HCT116 (cell line): ENCODE measurements at regions not wholly inside any gene's neighbourhood (a gene's known extent, or its start where the extent isn't known, plus 50 kb on each side); places are given as distances from the start of the nearest gene placed in this dataset.

Source experiments
- ATAC-seq: fragments of 200-7000 bp; cut with Tn5 transposase; 2 replicates; pipeline ENCODE4 v1.9.1; 2020; ENCODE audit warnings: mild to moderate bottlenecking, moderate library complexity
- BruUV-seq: library from RNA; stranded (reverse); fragments of 400-500 nt; replicated peaks from 2 replicates; lab custom pipeline; 2021; lab: Mats Ljungman, UMichigan
- CTCF ChIA-PET: fragments of 300-600 bp; sonication (Branson Sonifier 250); formaldehyde crosslinking; loops from one replicate; lab custom pipeline; 2021; ENCODE audit warnings: antibody characterized with exemption; lab: Charles Lee
- POLR2A ChIA-PET: fragments of 300-600, 350-600 bp; sonication (Branson Sonifier 250); formaldehyde crosslinking; loops from one replicate; lab custom pipeline; 2021; ENCODE audit warnings: antibody characterized with exemption; lab: Charles Lee
- RAD21 ChIA-PET, 2 experiments: fragments of 300-600 bp; sonication (Branson Sonifier 250); formaldehyde crosslinking; loops; one replicate each; lab custom pipeline; 2023; ENCODE audit warnings: low total read pairs in 2 of 2; ENCODE audit not compliant: uncharacterized antibody in 2 of 2, unreplicated experiment in 2 of 2, low non-redundant PET in 1 of 2; lab: Charles Lee
- DNase-seq: peaks from one replicate; pipeline ENCODE4 v3.0.0-alpha.2; 2010; ENCODE audit warnings: low read depth, low spot score
- H2AFZ ChIP-seq: fragments of 200-600 bp; shearing (Covaris generic), sonication (generic); 2 replicates; pipeline ENCODE4 v1.6.1; 2017; ENCODE audit warnings: low read depth, mixed run types, mixed read lengths, antibody characterized with exemption, low read length; ENCODE audit not compliant: poor library complexity, severe bottlenecking
- H3K27ac ChIP-seq: 2 replicates; pipeline ENCODE4 v1.5.1; 2012; ENCODE audit warnings: low read depth, low read length
- H3K27me3 ChIP-seq: fragments of 200-600 bp; sonication (generic); 2 replicates; pipeline ENCODE4 v1.6.1; 2016; ENCODE audit warnings: mixed run types, low read length, mixed read lengths; ENCODE audit not compliant: insufficient read depth
- H3K36me3 ChIP-seq, 2 experiments: fragments of 200-500 bp in 1 of 2; fragments of 200-600 bp in 1 of 2; sonication (Bioruptor generic) in 1 of 2; sonication (generic) in 1 of 2; 2 replicates each; pipeline versions ENCODE4 v1.5.1 to v1.6.1; 2014 to 2016; ENCODE audit warnings: low read length in 2 of 2, inconsistent platforms in 1 of 2, mixed read lengths in 1 of 2, mixed run types in 1 of 2; ENCODE audit not compliant: insufficient read depth in 2 of 2, control insufficient read depth in 1 of 2
- H3K4me1 ChIP-seq, 2 experiments: fragments of 200-600 bp in 1 of 2; sonication (generic) in 1 of 2; 2 replicates each; pipeline versions ENCODE4 v1.5.1 to v1.6.1; 2012 to 2017; ENCODE audit warnings: low read length in 2 of 2, inconsistent platforms in 1 of 2, mild to moderate bottlenecking in 1 of 2, mixed read lengths in 1 of 2, mixed run types in 1 of 2, moderate library complexity in 1 of 2; ENCODE audit not compliant: insufficient read depth in 2 of 2, control insufficient read depth in 1 of 2
- H3K4me2 ChIP-seq: fragments of 200-600 bp; sonication (generic); 2 replicates; pipeline ENCODE4 v1.6.1; 2017; ENCODE audit warnings: mixed run types, low read length, mixed read lengths
- H3K4me3 ChIP-seq, 2 experiments: fragments of 200-600 bp in 1 of 2; sonication (generic) in 1 of 2; replicated peaks in 1 of 2; 2 replicates each; pipeline ENCODE4 v1.5.1; 2011 to 2016; ENCODE audit warnings: low read length in 2 of 2, control low read depth in 1 of 2, low read depth in 1 of 2, mild to moderate bottlenecking in 1 of 2, mixed read lengths in 1 of 2, mixed run types in 1 of 2
- H3K79me2 ChIP-seq: fragments of 200-600 bp; sonication (generic); 2 replicates; pipeline ENCODE4 v1.6.1; 2017; ENCODE audit warnings: mild to moderate bottlenecking, mixed run types, low read length, moderate library complexity, mixed read lengths; ENCODE audit not compliant: insufficient read depth
- H3K9ac ChIP-seq: fragments of 200-600 bp; sonication (generic); 2 replicates; pipeline ENCODE4 v1.6.1; 2016; ENCODE audit warnings: low read length, mixed read lengths
- H3K9me2 ChIP-seq: fragments of 200-600 bp; sonication (generic), shearing (Covaris generic); 2 replicates; pipeline ENCODE4 v1.6.1; 2017; ENCODE audit warnings: mixed run types, mild to moderate bottlenecking, moderate library complexity; ENCODE audit not compliant: insufficient read depth
- H3K9me3 ChIP-seq, 2 experiments: fragments of 200-500 bp in 1 of 2; fragments of 200-600 bp in 1 of 2; sonication (Bioruptor generic) in 1 of 2; sonication (generic) in 1 of 2; 2 replicates each; pipeline ENCODE4 v1.6.1; 2014 to 2017; ENCODE audit warnings: low read length in 2 of 2, mixed read lengths in 2 of 2, inconsistent platforms in 1 of 2, low read depth in 1 of 2, mild to moderate bottlenecking in 1 of 2, mixed run types in 1 of 2, moderate library complexity in 1 of 2; ENCODE audit not compliant: control insufficient read depth in 1 of 2, insufficient read depth in 1 of 2
- H4K20me1 ChIP-seq: fragments of 200-600 bp; sonication (generic), shearing (Covaris generic); 2 replicates; pipeline ENCODE4 v1.6.1; 2017; ENCODE audit warnings: mixed run types, mild to moderate bottlenecking, moderate library complexity; ENCODE audit not compliant: insufficient read depth
- CBX3 ChIP-seq: IDR thresholded peaks from 2 replicates; pipeline ENCODE4 v1.6.1; 2012; ENCODE audit warnings: low read depth
- CEBPB ChIP-seq: IDR thresholded peaks from 2 replicates; pipeline ENCODE4 v1.6.1; 2012; ENCODE audit warnings: low read depth
- EGR1 ChIP-seq: IDR thresholded peaks from 2 replicates; pipeline ENCODE4 v1.6.1; 2012; ENCODE audit warnings: low read depth
- ELF1 ChIP-seq: IDR thresholded peaks from 2 replicates; pipeline ENCODE4 v1.6.1; 2012; ENCODE audit warnings: low read depth, borderline replicate concordance
- EZH2 ChIP-seq: fragments of 200-600 bp; sonication (generic); IDR thresholded peaks from 2 replicates; pipeline ENCODE4 v1.6.1; 2017; ENCODE audit warnings: antibody characterized with exemption, mixed run types
- EZH2phosphoT487 ChIP-seq: fragments of 200-600 bp; IDR thresholded peaks from 2 replicates; pipeline ENCODE4 v1.6.1; 2018; ENCODE audit warnings: antibody characterized with exemption, borderline replicate concordance
- FOSL1 ChIP-seq: IDR thresholded peaks from 2 replicates; pipeline ENCODE4 v1.6.1; 2012; ENCODE audit warnings: low read depth
- JUND ChIP-seq: IDR thresholded peaks from 2 replicates; pipeline ENCODE4 v1.6.1; 2012
- POLR2A ChIP-seq: IDR thresholded peaks from 2 replicates; pipeline ENCODE4 v1.7.0; 2011; ENCODE audit warnings: borderline replicate concordance; ENCODE audit not compliant: insufficient read depth, insufficient read length; ENCODE audit errors: extremely low read depth
- RAD21 ChIP-seq: IDR thresholded peaks from 2 replicates; pipeline ENCODE4 v1.6.1; 2012; ENCODE audit warnings: low read depth, mild to moderate bottlenecking
- SIN3A ChIP-seq: IDR thresholded peaks from 2 replicates; pipeline ENCODE4 v1.6.1; 2012; ENCODE audit warnings: low read depth
- SP1 ChIP-seq: IDR thresholded peaks from 2 replicates; pipeline ENCODE4 v1.6.1; 2012; ENCODE audit warnings: low read depth
- SRF ChIP-seq: IDR thresholded peaks from 2 replicates; pipeline ENCODE4 v1.6.1; 2012; ENCODE audit warnings: low read depth
- YY1 ChIP-seq: IDR thresholded peaks from 2 replicates; pipeline ENCODE4 v1.6.1; 2011; ENCODE audit warnings: low read length, low read depth, moderate library complexity, mild to moderate bottlenecking; ENCODE audit not compliant: insufficient replicate concordance; ENCODE audit errors: extremely low read depth
- ZFX ChIP-seq: fragments of 450-650 bp; IDR thresholded peaks from 2 replicates; pipeline ENCODE4 v1.6.1; 2017
- ZNF274 ChIP-seq: fragments of 200-500 bp; sonication (Bioruptor generic); IDR thresholded peaks from 2 replicates; pipeline ENCODE4 v1.6.1; 2014; ENCODE audit warnings: mild to moderate bottlenecking, low read depth, low read length, inconsistent platforms
- intact Hi-C: fragments of 100-400 bp; cut with micrococcal nuclease; formaldehyde crosslinking; loops from 2 replicates; pipeline ENCODE4 v1.10.0; 2022
- TF ChIP-seq, protein P1 (sequence below): IDR thresholded peaks from 2 replicates; pipeline ENCODE4 v1.6.1; 2012; ENCODE audit warnings: low read depth
- TF ChIP-seq, protein P2 (sequence below): IDR thresholded peaks from 2 replicates; pipeline ENCODE4 v1.6.1; 2012
- TF ChIP-seq, protein P3 (sequence below): IDR thresholded peaks from 2 replicates; pipeline ENCODE4 v1.6.1; 2011; ENCODE audit warnings: mild to moderate bottlenecking, low read length, moderate library complexity; ENCODE audit not compliant: insufficient replicate concordance; ENCODE audit errors: extremely low read depth
- TF ChIP-seq, protein P4 (sequence below), 3 experiments: fragments of 200-600 bp in 1 of 3; sonication (generic) in 1 of 3; IDR thresholded peaks in 2 of 3; conservative IDR thresholded peaks in 1 of 3; 2 replicates each; pipeline ENCODE4 v1.5.1; 2012 to 2017; ENCODE audit warnings: low read depth in 2 of 3, low read length in 2 of 3, antibody characterized with exemption in 1 of 3, borderline replicate concordance in 1 of 3, control low read depth in 1 of 3, mild to moderate bottlenecking in 1 of 3, mixed read lengths in 1 of 3, mixed run types in 1 of 3, moderate library complexity in 1 of 3; ENCODE audit not compliant: insufficient read depth in 1 of 3

DNA sequence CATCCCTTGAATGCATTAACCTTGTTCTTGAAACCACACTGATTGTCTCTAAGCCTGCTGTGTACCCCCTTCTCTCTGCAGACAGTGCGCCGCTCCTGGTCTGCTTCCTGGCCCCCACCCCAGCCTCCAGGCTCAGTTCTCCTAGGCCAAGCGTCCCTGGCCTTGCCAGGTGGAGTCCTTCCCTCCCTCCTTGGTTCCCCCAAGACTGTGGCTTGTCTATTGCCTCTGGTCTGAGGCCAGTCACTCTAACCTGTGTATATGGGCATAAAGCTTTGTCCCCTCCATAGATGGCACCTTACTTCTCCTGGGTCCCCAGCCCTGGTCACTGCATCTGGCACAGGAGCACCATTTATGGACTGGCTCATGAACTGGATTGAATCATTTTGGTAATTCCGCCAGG is 133.5 kb upstream of the EEPD1 start:
- H3K9me3 ChIP-seq: no peaks in the 10 kb centered on the region
- H3K27ac ChIP-seq: no peak overlapping the region
- RAD21 ChIA-PET: no interaction called here
- H3K4me1 ChIP-seq: no peaks in the 10 kb centered on the region
- TF ChIP-seq JUND (no peak), FOSL1 (no peak), SP1 (no peak), EGR1 (no peak), ELF1 (no peak), SIN3A (no peak), CBX3 (no peak), YY1 (no peak), CEBPB (no peak), RAD21 (no peak), ZNF274 (no peak), SRF (no peak), EZH2 (no peak), POLR2A (no peak), ZFX (no peak), EZH2phosphoT487 (no peak)
- TF ChIP-seq, protein P1, sequence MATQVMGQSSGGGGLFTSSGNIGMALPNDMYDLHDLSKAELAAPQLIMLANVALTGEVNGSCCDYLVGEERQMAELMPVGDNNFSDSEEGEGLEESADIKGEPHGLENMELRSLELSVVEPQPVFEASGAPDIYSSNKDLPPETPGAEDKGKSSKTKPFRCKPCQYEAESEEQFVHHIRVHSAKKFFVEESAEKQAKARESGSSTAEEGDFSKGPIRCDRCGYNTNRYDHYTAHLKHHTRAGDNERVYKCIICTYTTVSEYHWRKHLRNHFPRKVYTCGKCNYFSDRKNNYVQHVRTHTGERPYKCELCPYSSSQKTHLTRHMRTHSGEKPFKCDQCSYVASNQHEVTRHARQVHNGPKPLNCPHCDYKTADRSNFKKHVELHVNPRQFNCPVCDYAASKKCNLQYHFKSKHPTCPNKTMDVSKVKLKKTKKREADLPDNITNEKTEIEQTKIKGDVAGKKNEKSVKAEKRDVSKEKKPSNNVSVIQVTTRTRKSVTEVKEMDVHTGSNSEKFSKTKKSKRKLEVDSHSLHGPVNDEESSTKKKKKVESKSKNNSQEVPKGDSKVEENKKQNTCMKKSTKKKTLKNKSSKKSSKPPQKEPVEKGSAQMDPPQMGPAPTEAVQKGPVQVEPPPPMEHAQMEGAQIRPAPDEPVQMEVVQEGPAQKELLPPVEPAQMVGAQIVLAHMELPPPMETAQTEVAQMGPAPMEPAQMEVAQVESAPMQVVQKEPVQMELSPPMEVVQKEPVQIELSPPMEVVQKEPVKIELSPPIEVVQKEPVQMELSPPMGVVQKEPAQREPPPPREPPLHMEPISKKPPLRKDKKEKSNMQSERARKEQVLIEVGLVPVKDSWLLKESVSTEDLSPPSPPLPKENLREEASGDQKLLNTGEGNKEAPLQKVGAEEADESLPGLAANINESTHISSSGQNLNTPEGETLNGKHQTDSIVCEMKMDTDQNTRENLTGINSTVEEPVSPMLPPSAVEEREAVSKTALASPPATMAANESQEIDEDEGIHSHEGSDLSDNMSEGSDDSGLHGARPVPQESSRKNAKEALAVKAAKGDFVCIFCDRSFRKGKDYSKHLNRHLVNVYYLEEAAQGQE: no peak
- TF ChIP-seq, protein P2, sequence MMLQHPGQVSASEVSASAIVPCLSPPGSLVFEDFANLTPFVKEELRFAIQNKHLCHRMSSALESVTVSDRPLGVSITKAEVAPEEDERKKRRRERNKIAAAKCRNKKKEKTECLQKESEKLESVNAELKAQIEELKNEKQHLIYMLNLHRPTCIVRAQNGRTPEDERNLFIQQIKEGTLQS: no peak
- TF ChIP-seq, protein P3, sequence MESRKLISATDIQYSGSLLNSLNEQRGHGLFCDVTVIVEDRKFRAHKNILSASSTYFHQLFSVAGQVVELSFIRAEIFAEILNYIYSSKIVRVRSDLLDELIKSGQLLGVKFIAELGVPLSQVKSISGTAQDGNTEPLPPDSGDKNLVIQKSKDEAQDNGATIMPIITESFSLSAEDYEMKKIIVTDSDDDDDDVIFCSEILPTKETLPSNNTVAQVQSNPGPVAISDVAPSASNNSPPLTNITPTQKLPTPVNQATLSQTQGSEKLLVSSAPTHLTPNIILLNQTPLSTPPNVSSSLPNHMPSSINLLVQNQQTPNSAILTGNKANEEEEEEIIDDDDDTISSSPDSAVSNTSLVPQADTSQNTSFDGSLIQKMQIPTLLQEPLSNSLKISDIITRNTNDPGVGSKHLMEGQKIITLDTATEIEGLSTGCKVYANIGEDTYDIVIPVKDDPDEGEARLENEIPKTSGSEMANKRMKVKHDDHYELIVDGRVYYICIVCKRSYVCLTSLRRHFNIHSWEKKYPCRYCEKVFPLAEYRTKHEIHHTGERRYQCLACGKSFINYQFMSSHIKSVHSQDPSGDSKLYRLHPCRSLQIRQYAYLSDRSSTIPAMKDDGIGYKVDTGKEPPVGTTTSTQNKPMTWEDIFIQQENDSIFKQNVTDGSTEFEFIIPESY: no peak
- TF ChIP-seq, protein P4, sequence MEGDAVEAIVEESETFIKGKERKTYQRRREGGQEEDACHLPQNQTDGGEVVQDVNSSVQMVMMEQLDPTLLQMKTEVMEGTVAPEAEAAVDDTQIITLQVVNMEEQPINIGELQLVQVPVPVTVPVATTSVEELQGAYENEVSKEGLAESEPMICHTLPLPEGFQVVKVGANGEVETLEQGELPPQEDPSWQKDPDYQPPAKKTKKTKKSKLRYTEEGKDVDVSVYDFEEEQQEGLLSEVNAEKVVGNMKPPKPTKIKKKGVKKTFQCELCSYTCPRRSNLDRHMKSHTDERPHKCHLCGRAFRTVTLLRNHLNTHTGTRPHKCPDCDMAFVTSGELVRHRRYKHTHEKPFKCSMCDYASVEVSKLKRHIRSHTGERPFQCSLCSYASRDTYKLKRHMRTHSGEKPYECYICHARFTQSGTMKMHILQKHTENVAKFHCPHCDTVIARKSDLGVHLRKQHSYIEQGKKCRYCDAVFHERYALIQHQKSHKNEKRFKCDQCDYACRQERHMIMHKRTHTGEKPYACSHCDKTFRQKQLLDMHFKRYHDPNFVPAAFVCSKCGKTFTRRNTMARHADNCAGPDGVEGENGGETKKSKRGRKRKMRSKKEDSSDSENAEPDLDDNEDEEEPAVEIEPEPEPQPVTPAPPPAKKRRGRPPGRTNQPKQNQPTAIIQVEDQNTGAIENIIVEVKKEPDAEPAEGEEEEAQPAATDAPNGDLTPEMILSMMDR (IDR thresholded peaks at IDR 0.05 in 2 of 3, conservative IDR thresholded peaks at IDR 0.05 in 1 of 3; ENCODE audit: borderline replicate concordance in 1 of 3, insufficient read depth in 1 of 3, low read depth in 2 of 3, low read length in 2 of 3): no peak
- BruUV-seq: no TSS peak
- H2AFZ ChIP-seq: no peak overlapping the region
- CTCF ChIA-PET: no interaction called here
- POLR2A ChIA-PET: no interaction called here
- H3K36me3 ChIP-seq: no peaks in the 10 kb centered on the region
- no peak overlapping the region for H3K9ac ChIP-seq
- H4K20me1 ChIP-seq: no peaks in the 10 kb centered on the region
- no peak overlapping the region for H3K4me3 ChIP-seq
- ATAC-seq: no peak
- DNase-seq: no peak
- H3K27me3 ChIP-seq: no peaks in the 10 kb centered on the region
- no peaks in the 10 kb centered on the region for H3K79me2 ChIP-seq
- H3K4me2 ChIP-seq: no peak overlapping the region
- intact Hi-C loops: no loop called here
- H3K9me2 ChIP-seq: no peaks in the 10 kb centered on the region
